PC-9 (cell line): ENCODE measurements at regions not wholly inside any gene's neighbourhood (a gene's known extent, or its start where the extent isn't known, plus 50 kb on each side); places are given as distances from the start of the nearest gene placed in this dataset.
A peak's percentile ranks its signal among the peaks of the same experiment; 100 is the strongest.

Source experiments
- BruUV-seq: library from RNA; stranded (reverse); fragments of 400-500 nt; replicated peaks from 2 replicates; lab custom pipeline; 2021; lab: Mats Ljungman, UMichigan
- CTCF ChIA-PET: fragments of 300-600 bp; sonication (Branson Sonifier 250); formaldehyde crosslinking; loops from one replicate; lab custom pipeline; 2022; ENCODE audit warnings: antibody characterized with exemption; lab: Charles Lee
- POLR2A ChIA-PET: fragments of 300-600 bp; sonication (Branson Sonifier 250); formaldehyde crosslinking; loops from one replicate; lab custom pipeline; 2022; ENCODE audit warnings: antibody characterized with exemption; ENCODE audit not compliant: unreplicated experiment; lab: Charles Lee
- DNase-seq, 2 experiments: peaks; one replicate each; pipeline versions ENCODE4 v3.0.0 to v3.0.0-alpha.2; 2015 to 2022; ENCODE audit warnings: mixed read lengths in 1 of 2
- H2AFZ ChIP-seq: fragments of 200-600 bp; sonication (generic); 2 replicates; pipeline ENCODE4 v1.8.1; 2017; ENCODE audit warnings: antibody characterized with exemption
- H3F3A ChIP-seq: fragments of 200-600 bp; sonication (generic); 2 replicates; pipeline ENCODE4 v1.8.1; 2017; ENCODE audit warnings: antibody characterized with exemption, mild to moderate bottlenecking, low read depth; ENCODE audit not compliant: insufficient read depth
- H3K27ac ChIP-seq: fragments of 200-600 bp; sonication (generic); 2 replicates; pipeline ENCODE4 v1.6.1; 2016; ENCODE audit warnings: mixed run types
- H3K27me3 ChIP-seq: fragments of 200-600 bp; sonication (generic); 2 replicates; pipeline ENCODE4 v1.6.1; 2016; ENCODE audit warnings: low read depth, mixed run types; ENCODE audit not compliant: insufficient read depth
- H3K36me3 ChIP-seq: fragments of 200-600 bp; sonication (generic); 2 replicates; pipeline ENCODE4 v1.6.1; 2016; ENCODE audit warnings: low read depth, mixed run types
- H3K4me1 ChIP-seq: fragments of 200-600 bp; sonication (generic); replicated peaks from 2 replicates; pipeline ENCODE4 v1.6.1; 2016; ENCODE audit warnings: mixed run types; ENCODE audit not compliant: insufficient read depth
- H3K4me2 ChIP-seq: fragments of 200-600 bp; sonication (generic); 2 replicates; pipeline ENCODE4 v1.6.1; 2017; ENCODE audit warnings: mixed run types
- H3K4me3 ChIP-seq: fragments of 200-600 bp; sonication (generic); 2 replicates; pipeline ENCODE4 v1.6.1; 2016; ENCODE audit warnings: mixed run types
- H3K79me2 ChIP-seq: fragments of 200-600 bp; sonication (generic); 2 replicates; pipeline ENCODE4 v1.6.1; 2017; ENCODE audit warnings: low read depth, mixed run types
- H3K9me2 ChIP-seq: fragments of 200-600 bp; sonication (generic); 2 replicates; pipeline ENCODE4 v1.8.1; 2017; ENCODE audit warnings: mild to moderate bottlenecking; ENCODE audit not compliant: insufficient read depth
- H3K9me3 ChIP-seq: fragments of 200-600 bp; sonication (generic); 2 replicates; pipeline ENCODE4 v1.8.1; 2016; ENCODE audit warnings: low read depth; ENCODE audit not compliant: insufficient read depth
- H4K20me1 ChIP-seq: fragments of 200-600 bp; sonication (generic); 2 replicates; pipeline ENCODE4 v1.8.1; 2017; ENCODE audit not compliant: insufficient read depth
- EZH2 ChIP-seq: fragments of 200-600 bp; sonication (generic); IDR thresholded peaks from 2 replicates; pipeline ENCODE4 v1.8.0; 2017; ENCODE audit warnings: antibody characterized with exemption, low read depth
- intact Hi-C: fragments of 100-400 bp; cut with micrococcal nuclease; formaldehyde crosslinking; loops from one replicate; pipeline ENCODE4 v1.10.0; 2022; ENCODE audit not compliant: unreplicated experiment
- TF ChIP-seq, protein P1 (sequence below): fragments of 200-600 bp; sonication (generic); conservative IDR thresholded peaks from 2 replicates; pipeline ENCODE4 v1.6.1; 2017; ENCODE audit warnings: mixed run types, antibody characterized with exemption, mild to moderate bottlenecking, moderate library complexity

DNA sequence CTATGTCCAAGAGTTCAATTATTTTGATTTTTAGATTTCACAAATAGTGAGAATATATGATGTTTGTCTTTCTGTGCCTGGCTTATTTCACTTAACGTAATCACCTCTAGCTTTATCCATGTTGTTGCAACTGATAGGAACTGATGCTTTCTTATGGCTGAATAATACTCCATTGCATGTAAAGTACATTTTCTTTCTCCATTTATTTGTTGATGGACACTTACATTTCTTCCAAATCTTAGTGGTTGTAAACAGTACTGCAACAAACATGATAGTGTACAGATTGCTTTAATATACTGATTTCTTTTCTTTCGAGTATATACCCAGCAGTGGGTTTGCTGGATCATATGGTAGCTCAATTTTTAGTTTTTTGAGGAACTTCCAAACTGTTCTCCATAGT is 600.6 kb upstream of the SEMA6D start:
- H3K27ac ChIP-seq, result no peak overlapping the region
- H3F3A ChIP-seq, result no peaks in the 10 kb centered on the region
- intact Hi-C loops, result no loop called here
- H3K4me2 ChIP-seq, result no peak overlapping the region
- DNase-seq, result no peak
- H4K20me1 ChIP-seq, result no peaks in the 10 kb centered on the region
- ChIA-PET CTCF (no interaction called here), POLR2A (no interaction called here)
- H3K27me3 ChIP-seq, result no peaks in the 10 kb centered on the region
- no peaks in the 10 kb centered on the region for H3K79me2 ChIP-seq
- no peak overlapping the region for H2AFZ ChIP-seq
- TF ChIP-seq, protein P1, sequence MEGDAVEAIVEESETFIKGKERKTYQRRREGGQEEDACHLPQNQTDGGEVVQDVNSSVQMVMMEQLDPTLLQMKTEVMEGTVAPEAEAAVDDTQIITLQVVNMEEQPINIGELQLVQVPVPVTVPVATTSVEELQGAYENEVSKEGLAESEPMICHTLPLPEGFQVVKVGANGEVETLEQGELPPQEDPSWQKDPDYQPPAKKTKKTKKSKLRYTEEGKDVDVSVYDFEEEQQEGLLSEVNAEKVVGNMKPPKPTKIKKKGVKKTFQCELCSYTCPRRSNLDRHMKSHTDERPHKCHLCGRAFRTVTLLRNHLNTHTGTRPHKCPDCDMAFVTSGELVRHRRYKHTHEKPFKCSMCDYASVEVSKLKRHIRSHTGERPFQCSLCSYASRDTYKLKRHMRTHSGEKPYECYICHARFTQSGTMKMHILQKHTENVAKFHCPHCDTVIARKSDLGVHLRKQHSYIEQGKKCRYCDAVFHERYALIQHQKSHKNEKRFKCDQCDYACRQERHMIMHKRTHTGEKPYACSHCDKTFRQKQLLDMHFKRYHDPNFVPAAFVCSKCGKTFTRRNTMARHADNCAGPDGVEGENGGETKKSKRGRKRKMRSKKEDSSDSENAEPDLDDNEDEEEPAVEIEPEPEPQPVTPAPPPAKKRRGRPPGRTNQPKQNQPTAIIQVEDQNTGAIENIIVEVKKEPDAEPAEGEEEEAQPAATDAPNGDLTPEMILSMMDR, result peak; percentile 24; the same call in 1 of the 2 replicates
- no peak for TF ChIP-seq EZH2
- no peaks in the 10 kb centered on the region for H3K4me1 ChIP-seq
- no peaks in the 10 kb centered on the region for H3K9me2 ChIP-seq
- H3K36me3 ChIP-seq, result no peaks in the 10 kb centered on the region
- no peak overlapping the region for H3K4me3 ChIP-seq
- H3K9me3 ChIP-seq, result no peaks in the 10 kb centered on the region
- no TSS peak for BruUV-seq

DNA sequence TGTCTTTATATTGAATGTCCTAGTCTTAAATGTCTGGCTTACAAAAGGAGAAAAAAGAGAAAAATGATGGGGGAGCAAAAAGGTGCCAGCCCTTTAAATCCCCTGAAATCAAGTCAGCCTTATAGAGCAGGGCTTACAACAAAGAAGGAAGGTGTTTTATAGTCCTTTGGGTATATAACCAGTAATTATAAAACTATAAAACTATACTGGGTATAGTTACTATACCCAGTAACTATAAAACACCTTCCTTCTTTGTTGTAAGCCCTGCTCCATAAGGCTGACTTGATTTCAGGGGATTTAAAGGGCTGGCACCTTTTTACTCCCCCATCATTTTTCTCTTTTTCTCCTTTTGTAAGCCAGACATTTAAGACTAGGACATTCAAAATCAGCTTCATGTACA is 598.0 kb upstream of the SEMA6D start:
- TF ChIP-seq, protein P1, result no peak
- TF ChIP-seq EZH2, result no peak
- no peaks in the 10 kb centered on the region for H3F3A ChIP-seq
- no peaks in the 10 kb centered on the region for H3K36me3 ChIP-seq
- no peak for DNase-seq
- no peak overlapping the region for H3K27ac ChIP-seq
- no peaks in the 10 kb centered on the region for H3K27me3 ChIP-seq
- no peak overlapping the region for H3K4me3 ChIP-seq
- BruUV-seq, result no TSS peak
- no peak overlapping the region for H3K4me2 ChIP-seq
- POLR2A ChIA-PET, result no interaction called here
- no peaks in the 10 kb centered on the region for H3K9me3 ChIP-seq
- CTCF ChIA-PET, result no interaction called here
- H4K20me1 ChIP-seq, result no peaks in the 10 kb centered on the region
- no peaks in the 10 kb centered on the region for H3K79me2 ChIP-seq
- intact Hi-C loops, result no loop called here
- no peak overlapping the region for H2AFZ ChIP-seq
- no peaks in the 10 kb centered on the region for H3K4me1 ChIP-seq
- no peaks in the 10 kb centered on the region for H3K9me2 ChIP-seq

DNA sequence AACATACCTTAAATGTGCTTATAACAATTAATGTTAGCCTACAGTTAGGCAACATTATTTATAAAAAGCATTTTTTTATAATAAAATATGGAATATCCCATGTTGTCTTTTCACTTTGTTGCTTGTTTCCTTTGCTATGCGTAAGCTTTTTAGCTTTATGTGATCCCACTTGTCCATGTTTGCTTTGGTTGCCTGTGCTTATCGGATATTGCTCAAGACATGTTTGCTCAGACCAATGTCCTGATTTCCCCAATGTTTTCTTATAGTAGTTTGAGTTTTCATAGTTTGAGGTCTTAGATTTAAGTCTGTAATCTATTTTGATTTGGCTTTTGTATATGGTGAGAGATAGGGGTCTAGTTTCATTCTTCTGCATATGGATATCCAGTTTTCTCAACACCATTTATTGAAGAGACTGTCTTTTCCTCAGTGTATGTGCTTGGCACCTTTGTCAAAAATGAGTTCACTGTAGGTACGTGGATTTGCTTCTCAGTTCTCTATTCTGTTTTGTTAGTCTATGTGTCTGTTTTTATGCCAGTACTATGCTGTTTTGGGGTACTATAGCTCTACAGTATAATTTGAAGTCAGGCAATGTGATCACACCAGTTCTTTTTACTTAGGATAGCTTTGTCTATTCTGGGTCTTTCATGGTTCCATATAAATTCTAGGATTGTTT is 592.7 kb upstream of the SEMA6D start:
- no TSS peak for BruUV-seq
- H3K27me3 ChIP-seq, result no peaks in the 10 kb centered on the region
- H3K36me3 ChIP-seq, result no peaks in the 10 kb centered on the region
- no peaks in the 10 kb centered on the region for H3F3A ChIP-seq
- no peaks in the 10 kb centered on the region for H3K79me2 ChIP-seq
- no peak for DNase-seq
- intact Hi-C loops, result no loop called here
- H3K4me3 ChIP-seq, result no peak overlapping the region
- no peaks in the 10 kb centered on the region for H4K20me1 ChIP-seq
- H3K27ac ChIP-seq, result no peak overlapping the region
- no peaks in the 10 kb centered on the region for H3K9me3 ChIP-seq
- ChIA-PET POLR2A (no interaction called here), CTCF (no interaction called here)
- no peak overlapping the region for H2AFZ ChIP-seq
- H3K4me1 ChIP-seq, result no peaks in the 10 kb centered on the region
- H3K4me2 ChIP-seq, result no peak overlapping the region
- TF ChIP-seq, protein P1, result no peak
- TF ChIP-seq EZH2, result no peak
- H3K9me2 ChIP-seq, result no peaks in the 10 kb centered on the region
